ENCODE measurements at regions not wholly inside any gene's neighbourhood (a gene's known extent, or its start where the extent isn't known, plus 50 kb on each side); places are given as distances from the start of the nearest gene placed in this dataset.

DNA sequence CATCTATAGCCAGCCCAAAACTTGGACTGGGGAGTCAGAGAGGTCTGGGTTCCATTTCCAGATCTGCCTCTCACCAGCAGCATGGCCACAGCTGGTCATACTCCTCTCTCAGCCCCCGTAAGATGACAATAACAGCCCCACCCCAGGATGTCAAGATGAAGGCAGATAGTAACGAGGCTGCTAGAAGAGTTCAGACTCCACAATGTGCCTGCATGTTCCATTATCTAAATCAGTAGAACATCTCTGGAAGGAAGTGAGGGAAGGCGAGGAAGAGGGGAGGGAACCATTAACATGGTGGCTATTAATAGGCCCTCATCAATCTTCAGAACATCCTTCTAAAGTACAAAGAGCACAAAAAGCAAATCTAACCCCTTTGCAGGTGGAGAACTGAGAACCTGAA lies 98.0 kb upstream of the KCNG1 start:
- FAIRE-seq: no peak
- no peak for ATAC-seq
- Histone ChIP-seq H2AFZ (ENCODE audit: low read depth, low read length) (no peak overlapping the region), H3K4me2 (ENCODE audit: insufficient read depth, low read length) (no peak overlapping the region), H4K20me1 (replicated peaks; ENCODE audit: control insufficient read depth, insufficient read depth, low read length) (no peaks in the 10 kb centered on the region; the same call in 1 of the 2 replicates), H3K4me1 (replicated peaks in 1 of 2; ENCODE audit: control insufficient read depth in 2 of 2, insufficient read depth in 2 of 2, low read length in 2 of 2) (no peaks in the 10 kb centered on the region), H3K36me3 (ENCODE audit: control insufficient read depth, insufficient read depth, low read length) (no peaks in the 10 kb centered on the region), H3K9ac (ENCODE audit: insufficient read depth in 1 of 2, low read depth in 2 of 2, low read length in 2 of 2) (no peak overlapping the region), H3K9me1 (ENCODE audit: control insufficient read depth, insufficient read depth, low read length) (no peaks in the 10 kb centered on the region), H3K79me2 (ENCODE audit: control insufficient read depth, insufficient read depth, low read length) (no peaks in the 10 kb centered on the region), H3K4me3 (no peak overlapping the region), H3K9me3 (replicated peaks; ENCODE audit: control insufficient read depth, insufficient read depth, low read depth, low read length) (no peaks in the 10 kb centered on the region), H3K27me3 (ENCODE audit: control insufficient read depth in 2 of 2, insufficient read depth in 2 of 2, low read length in 2 of 2) (peaks cover 4 to 48% of the 10 kb centered on the region in 2 experiments; a peak in 4 of 5 replicates), H3K27ac (ENCODE audit: extremely low read depth, low read depth, low read length) (no peak overlapping the region)
- intact Hi-C loops (cut with micrococcal nuclease) (no loop called here), in situ Hi-C loops (cut with MboI) (no loop called here)
- POLR2A ChIA-PET: interaction anchor here (1.3 kb wide), 1 partner anchor 12 kb away, joined by 3 read pairs; no protein-coding TSS in a partner anchor
- no peak for DNase-seq (ENCODE audit: extremely low read depth in 1 of 4, low spot score in 3 of 4)
- CTCF ChIA-PET (ENCODE audit: low intra/inter-chr PET ratio): no interaction called here
- no TSS peak for BruUV-seq (replicated peaks)
- WGBS (ENCODE audit: insufficient coverage, low coverage, missing lambda C conversion rate): 0% methylated on average over 3 of the region's 3 CpGs
- TF ChIP-seq, protein P1, sequence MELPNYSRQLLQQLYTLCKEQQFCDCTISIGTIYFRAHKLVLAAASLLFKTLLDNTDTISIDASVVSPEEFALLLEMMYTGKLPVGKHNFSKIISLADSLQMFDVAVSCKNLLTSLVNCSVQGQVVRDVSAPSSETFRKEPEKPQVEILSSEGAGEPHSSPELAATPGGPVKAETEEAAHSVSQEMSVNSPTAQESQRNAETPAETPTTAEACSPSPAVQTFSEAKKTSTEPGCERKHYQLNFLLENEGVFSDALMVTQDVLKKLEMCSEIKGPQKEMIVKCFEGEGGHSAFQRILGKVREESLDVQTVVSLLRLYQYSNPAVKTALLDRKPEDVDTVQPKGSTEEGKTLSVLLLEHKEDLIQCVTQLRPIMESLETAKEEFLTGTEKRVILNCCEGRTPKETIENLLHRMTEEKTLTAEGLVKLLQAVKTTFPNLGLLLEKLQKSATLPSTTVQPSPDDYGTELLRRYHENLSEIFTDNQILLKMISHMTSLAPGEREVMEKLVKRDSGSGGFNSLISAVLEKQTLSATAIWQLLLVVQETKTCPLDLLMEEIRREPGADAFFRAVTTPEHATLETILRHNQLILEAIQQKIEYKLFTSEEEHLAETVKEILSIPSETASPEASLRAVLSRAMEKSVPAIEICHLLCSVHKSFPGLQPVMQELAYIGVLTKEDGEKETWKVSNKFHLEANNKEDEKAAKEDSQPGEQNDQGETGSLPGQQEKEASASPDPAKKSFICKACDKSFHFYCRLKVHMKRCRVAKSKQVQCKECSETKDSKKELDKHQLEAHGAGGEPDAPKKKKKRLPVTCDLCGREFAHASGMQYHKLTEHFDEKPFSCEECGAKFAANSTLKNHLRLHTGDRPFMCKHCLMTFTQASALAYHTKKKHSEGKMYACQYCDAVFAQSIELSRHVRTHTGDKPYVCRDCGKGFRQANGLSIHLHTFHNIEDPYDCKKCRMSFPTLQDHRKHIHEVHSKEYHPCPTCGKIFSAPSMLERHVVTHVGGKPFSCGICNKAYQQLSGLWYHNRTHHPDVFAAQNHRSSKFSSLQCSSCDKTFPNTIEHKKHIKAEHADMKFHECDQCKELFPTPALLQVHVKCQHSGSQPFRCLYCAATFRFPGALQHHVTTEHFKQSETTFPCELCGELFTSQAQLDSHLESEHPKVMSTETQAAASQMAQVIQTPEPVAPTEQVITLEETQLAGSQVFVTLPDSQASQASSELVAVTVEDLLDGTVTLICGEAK (IDR thresholded peaks at IDR 0.05): no peak
- TF ChIP-seq, protein P1 (CRISPR knock-in tag; IDR thresholded peaks at IDR 0.05): no peak
- TF ChIP-seq IFI16 (CRISPR knock-in tag; IDR thresholded peaks at IDR 0.05) (no peak), BMI1 (IDR thresholded peaks at IDR 0.05; ENCODE audit: low read length) (no peak), CCAR2 (IDR thresholded peaks at IDR 0.05; ENCODE audit: low read depth, low read length) (no peak)
- TF ChIP-seq, protein P2, sequence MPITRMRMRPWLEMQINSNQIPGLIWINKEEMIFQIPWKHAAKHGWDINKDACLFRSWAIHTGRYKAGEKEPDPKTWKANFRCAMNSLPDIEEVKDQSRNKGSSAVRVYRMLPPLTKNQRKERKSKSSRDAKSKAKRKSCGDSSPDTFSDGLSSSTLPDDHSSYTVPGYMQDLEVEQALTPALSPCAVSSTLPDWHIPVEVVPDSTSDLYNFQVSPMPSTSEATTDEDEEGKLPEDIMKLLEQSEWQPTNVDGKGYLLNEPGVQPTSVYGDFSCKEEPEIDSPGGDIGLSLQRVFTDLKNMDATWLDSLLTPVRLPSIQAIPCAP (CRISPR knock-in tag; IDR thresholded peaks at IDR 0.05; ENCODE audit: borderline replicate concordance): no peak

Data from K562 (cell line).